ENCODE measurements at regions not wholly inside any gene's neighbourhood (a gene's known extent, or its start where the extent isn't known, plus 50 kb on each side); places are given as distances from the start of the nearest gene placed in this dataset.

DNA sequence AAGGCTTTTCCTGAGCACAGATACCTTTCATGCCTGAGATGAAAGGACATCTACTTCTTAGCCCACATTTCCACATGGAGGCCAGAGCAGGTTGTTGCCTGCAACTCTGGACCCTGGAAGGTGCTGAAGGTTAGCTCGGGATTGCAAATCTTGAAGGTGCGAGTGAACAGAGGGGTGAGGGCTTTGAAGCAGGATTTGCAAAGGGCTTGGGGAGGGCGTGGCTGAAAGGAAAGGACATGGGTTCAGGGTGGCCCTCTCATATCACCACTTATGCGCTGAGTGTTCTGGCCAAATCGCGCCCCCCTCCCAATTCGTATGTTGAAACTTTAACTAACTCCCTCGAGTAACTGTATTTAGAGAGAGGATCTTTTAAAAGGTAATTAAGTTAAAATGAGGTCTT, 501.6 kb downstream of the MIAT start:
- H3K4me1 Mint-ChIP-seq, result no peaks in the 10 kb centered on the region
- POLR2A ChIA-PET, result no interaction called here

DNA sequence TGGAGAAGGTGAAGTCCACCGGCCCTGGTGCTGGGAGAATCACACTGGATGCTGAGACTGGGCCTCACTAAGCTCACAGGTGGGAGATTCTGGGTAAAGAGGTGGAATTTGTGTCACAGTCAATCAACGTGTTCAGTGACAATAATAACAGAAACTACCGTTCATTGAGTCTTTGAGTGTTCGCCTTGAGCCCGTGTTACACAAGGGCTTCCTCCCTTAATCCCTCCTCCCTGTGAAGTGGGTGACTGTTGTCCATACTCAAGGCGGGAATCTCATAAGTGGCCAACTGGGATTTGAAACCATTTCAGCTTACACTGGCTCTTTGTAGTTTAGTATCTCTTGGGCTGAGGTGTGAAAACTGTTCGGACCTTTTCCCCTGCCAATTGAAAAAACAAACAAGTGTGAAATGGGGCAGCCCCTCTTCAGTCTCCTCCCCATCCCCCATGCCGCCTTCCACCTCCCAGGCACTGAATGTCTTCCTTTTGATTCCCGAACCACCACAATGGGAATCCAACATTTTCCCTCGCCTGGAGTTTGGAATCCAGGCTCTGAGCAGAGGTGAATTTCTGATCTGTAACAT, 502.4 kb downstream of the MIAT start:
- intact Hi-C loops (cut with micrococcal nuclease), result no loop called here

More for the DNA sequence above, 501.6 kb downstream of the MIAT start:
- Histone ChIP-seq H3K9ac (ENCODE audit: low read length) (no peak overlapping the region), H3K4me3 (ENCODE audit: control extremely low read depth in 1 of 5, extremely low read depth in 1 of 5, insufficient read depth in 1 of 5, low read depth in 2 of 5, low read length in 4 of 5) (no peak overlapping the region), H2AFZ (ENCODE audit: insufficient read depth, low read depth, low read length, poor library complexity, severe bottlenecking) (no peak overlapping the region), H3K27ac (ENCODE audit: low read length in 2 of 2) (no peak overlapping the region), H3K9me3 (ENCODE audit: control extremely low read depth in 1 of 3, control insufficient read depth in 2 of 3, insufficient read depth in 1 of 3, low read length in 2 of 3) (peaks cover 0 to 5% (median 0%) of the 10 kb centered on the region in 3 donors), H3K4me1 (ENCODE audit: control insufficient read depth in 2 of 2, insufficient read depth in 2 of 2, low read length in 2 of 2) (no peaks in the 10 kb centered on the region), H3K27me3 (replicated peaks in 1 of 4; ENCODE audit: control extremely low read depth in 1 of 4, control insufficient read depth in 3 of 4, insufficient read depth in 4 of 4, low read length in 3 of 4) (peaks cover 0 to 6% (median 2%) of the 10 kb centered on the region in 4 experiments), H3K4me2 (replicated peaks; ENCODE audit: low read depth, low read length, poor library complexity, severe bottlenecking) (no peak overlapping the region), H3K79me2 (ENCODE audit: control insufficient read depth, insufficient read depth, low read length) (no peaks in the 10 kb centered on the region), H4K20me1 (ENCODE audit: control insufficient read depth, insufficient read depth, low read length, poor library complexity, severe bottlenecking) (no peaks in the 10 kb centered on the region), H3K36me3 (replicated peaks in 1 of 2; ENCODE audit: control extremely low read depth in 1 of 2, control insufficient read depth in 1 of 2, extremely low read depth in 1 of 2, insufficient read depth in 2 of 2, low read length in 1 of 2) (no peaks in the 10 kb centered on the region)
- intact Hi-C loops (cut with micrococcal nuclease), result no loop called here
- Mint-ChIP-seq H3K27me3 (peaks cover 22% of the 10 kb centered on the region), H3K4me3 (no peak overlapping the region), H3K27ac (no peak overlapping the region), H3K9me3 (ENCODE audit: insufficient read depth) (no peaks in the 10 kb centered on the region)
- DNase-seq, result no peak
- ATAC-seq (ENCODE audit: low read depth), result no peak
- no peak for TF ChIP-seq EZH2 (IDR thresholded peaks at IDR 0.05; ENCODE audit: borderline replicate concordance, insufficient read depth, low read depth, low read length, poor library complexity, severe bottlenecking)
- TF ChIP-seq, protein P1, sequence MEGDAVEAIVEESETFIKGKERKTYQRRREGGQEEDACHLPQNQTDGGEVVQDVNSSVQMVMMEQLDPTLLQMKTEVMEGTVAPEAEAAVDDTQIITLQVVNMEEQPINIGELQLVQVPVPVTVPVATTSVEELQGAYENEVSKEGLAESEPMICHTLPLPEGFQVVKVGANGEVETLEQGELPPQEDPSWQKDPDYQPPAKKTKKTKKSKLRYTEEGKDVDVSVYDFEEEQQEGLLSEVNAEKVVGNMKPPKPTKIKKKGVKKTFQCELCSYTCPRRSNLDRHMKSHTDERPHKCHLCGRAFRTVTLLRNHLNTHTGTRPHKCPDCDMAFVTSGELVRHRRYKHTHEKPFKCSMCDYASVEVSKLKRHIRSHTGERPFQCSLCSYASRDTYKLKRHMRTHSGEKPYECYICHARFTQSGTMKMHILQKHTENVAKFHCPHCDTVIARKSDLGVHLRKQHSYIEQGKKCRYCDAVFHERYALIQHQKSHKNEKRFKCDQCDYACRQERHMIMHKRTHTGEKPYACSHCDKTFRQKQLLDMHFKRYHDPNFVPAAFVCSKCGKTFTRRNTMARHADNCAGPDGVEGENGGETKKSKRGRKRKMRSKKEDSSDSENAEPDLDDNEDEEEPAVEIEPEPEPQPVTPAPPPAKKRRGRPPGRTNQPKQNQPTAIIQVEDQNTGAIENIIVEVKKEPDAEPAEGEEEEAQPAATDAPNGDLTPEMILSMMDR (IDR thresholded peaks at IDR 0.05), result no peak
- CTCF ChIA-PET, result no interaction called here
- WGBS (ENCODE audit: insufficient coverage), result 80% methylated on average over 1 of the region's 8 CpGs

More for the DNA sequence above, 502.4 kb downstream of the MIAT start:
- no peak for DNase-seq
- no peak for ATAC-seq (ENCODE audit: low read depth)
- WGBS (ENCODE audit: insufficient coverage), result 91% methylated on average over 5 of the region's 10 CpGs
- no peak overlapping the region for H3K4me2 ChIP-seq (replicated peaks; ENCODE audit: low read depth, low read length, poor library complexity, severe bottlenecking)
- Mint-ChIP-seq H3K27ac (no peak overlapping the region), H3K4me1 (no peaks in the 10 kb centered on the region), H3K9me3 (ENCODE audit: insufficient read depth) (no peaks in the 10 kb centered on the region), H3K4me3 (no peak overlapping the region), H3K27me3 (peaks cover 22% of the 10 kb centered on the region)
- peaks cover 0 to 5% (median 0%) of the 10 kb centered on the region in 4 experiments for H3K27me3 ChIP-seq (replicated peaks in 1 of 4; ENCODE audit: control extremely low read depth in 1 of 4, control insufficient read depth in 3 of 4, insufficient read depth in 4 of 4, low read length in 3 of 4)
- no peak overlapping the region for H3K27ac ChIP-seq (ENCODE audit: low read length in 2 of 2)
- H3K4me1 ChIP-seq (ENCODE audit: control insufficient read depth in 2 of 2, insufficient read depth in 2 of 2, low read length in 2 of 2), result no peaks in the 10 kb centered on the region
- H2AFZ ChIP-seq (ENCODE audit: insufficient read depth, low read depth, low read length, poor library complexity, severe bottlenecking), result no peak overlapping the region
- H3K36me3 ChIP-seq (replicated peaks in 1 of 2; ENCODE audit: control extremely low read depth in 1 of 2, control insufficient read depth in 1 of 2, extremely low read depth in 1 of 2, insufficient read depth in 2 of 2, low read length in 1 of 2), result no peaks in the 10 kb centered on the region
- H4K20me1 ChIP-seq (ENCODE audit: control insufficient read depth, insufficient read depth, low read length, poor library complexity, severe bottlenecking), result no peaks in the 10 kb centered on the region
- no peak overlapping the region for H3K4me3 ChIP-seq (ENCODE audit: control extremely low read depth in 1 of 5, extremely low read depth in 1 of 5, insufficient read depth in 1 of 5, low read depth in 2 of 5, low read length in 4 of 5)
- TF ChIP-seq, protein P1 (IDR thresholded peaks at IDR 0.05), result no peak
- TF ChIP-seq EZH2 (IDR thresholded peaks at IDR 0.05; ENCODE audit: borderline replicate concordance, insufficient read depth, low read depth, low read length, poor library complexity, severe bottlenecking), result no peak
- ChIA-PET POLR2A (no interaction called here), CTCF (no interaction called here)
- H3K79me2 ChIP-seq (ENCODE audit: control insufficient read depth, insufficient read depth, low read length), result no peaks in the 10 kb centered on the region
- peaks cover 0 to 5% (median 0%) of the 10 kb centered on the region in 3 donors for H3K9me3 ChIP-seq (ENCODE audit: control extremely low read depth in 1 of 3, control insufficient read depth in 2 of 3, insufficient read depth in 1 of 3, low read length in 2 of 3)
- H3K9ac ChIP-seq (ENCODE audit: low read length), result no peak overlapping the region
